HG03159 (cell line): ENCODE measurements at regions not wholly inside any gene's neighbourhood (a gene's known extent, or its start where the extent isn't known, plus 50 kb on each side); places are given as distances from the start of the nearest gene placed in this dataset.

ENCODE experiments used
- ATAC-seq: cut with Tn5 transposase; IDR thresholded peaks from one replicate; pipeline ENCODE4 v1.9.1; 2021; ENCODE audit warnings: mild to moderate bottlenecking, moderate library complexity; ENCODE audit not compliant: unreplicated experiment

- no peak for ATAC-seq
Measured at GRCh38 chr13:83618966-83619365, 263.3 kb downstream of the SLITRK1 start.

GRCh38 chr13:83613524-83613923, 268.8 kb downstream of the SLITRK1 start:
- no peak for ATAC-seq

- no peak for ATAC-seq
Measured at GRCh38 chr13:83601539-83601938, 280.7 kb downstream of the SLITRK1 start.

GRCh38 chr13:83592095-83592494, 290.2 kb downstream of the SLITRK1 start:
- no peak for ATAC-seq

GRCh38 chr13:83589814-83590213, 292.5 kb downstream of the SLITRK1 start:
- ATAC-seq: no peak

GRCh38 chr13:83577183-83577582, 305.1 kb downstream of the SLITRK1 start:
- ATAC-seq: no peak

GRCh38 chr13:83568019-83568418, 314.3 kb downstream of the SLITRK1 start:
- ATAC-seq: no peak

GRCh38 chr13:83563499-83563898, 318.8 kb downstream of the SLITRK1 start:
- no peak for ATAC-seq

- no peak for ATAC-seq
Measured at GRCh38 chr13:83557845-83558244, 324.4 kb downstream of the SLITRK1 start.

- no peak for ATAC-seq
Measured at GRCh38 chr13:83549671-83550070, 332.6 kb downstream of the SLITRK1 start.

GRCh38 chr13:83547043-83547442, 335.2 kb downstream of the SLITRK1 start:
- ATAC-seq: no peak

GRCh38 chr13:83546476-83546875, 335.8 kb downstream of the SLITRK1 start:
- no peak for ATAC-seq

GRCh38 chr13:83538636-83539035, 343.6 kb downstream of the SLITRK1 start:
- no peak for ATAC-seq

- ATAC-seq: no peak
Measured at GRCh38 chr13:83536941-83537340, 345.3 kb downstream of the SLITRK1 start.

GRCh38 chr13:83536153-83536552, 346.1 kb downstream of the SLITRK1 start:
- ATAC-seq: no peak

- ATAC-seq: no peak
Measured at GRCh38 chr13:83532809-83533208, 349.5 kb downstream of the SLITRK1 start.

GRCh38 chr13:83531022-83531421, 351.3 kb downstream of the SLITRK1 start:
- no peak for ATAC-seq

- no peak for ATAC-seq
Measured at GRCh38 chr13:83516781-83517180, 365.5 kb downstream of the SLITRK1 start.

- no peak for ATAC-seq
Measured at GRCh38 chr13:83515268-83516015, 366.8 kb downstream of the SLITRK1 start.

- ATAC-seq: no peak
Measured at GRCh38 chr13:83508771-83509301, 373.4 kb downstream of the SLITRK1 start.

GRCh38 chr13:83503424-83503823, 378.9 kb downstream of the SLITRK1 start:
- ATAC-seq: no peak

- ATAC-seq: no peak
Measured at GRCh38 chr13:83499286-83499685, 383.0 kb downstream of the SLITRK1 start.
